GM12875 (cell line): ENCODE measurements at regions not wholly inside any gene's neighbourhood (a gene's known extent, or its start where the extent isn't known, plus 50 kb on each side); places are given as distances from the start of the nearest gene placed in this dataset.

ENCODE experiments used
- H3K4me3 ChIP-seq: one replicate; pipeline ENCODE4 v1.5.1; 2011; ENCODE audit warnings: low read depth, low read length, control low read depth
- TF ChIP-seq, protein P1 (sequence below): IDR thresholded peaks from 2 replicates; pipeline ENCODE4 v1.5.1; 2011; ENCODE audit warnings: low read depth, mild to moderate bottlenecking, control low read depth, inconsistent platforms, low read length, moderate library complexity, borderline replicate concordance; ENCODE audit not compliant: insufficient read depth

DNA sequence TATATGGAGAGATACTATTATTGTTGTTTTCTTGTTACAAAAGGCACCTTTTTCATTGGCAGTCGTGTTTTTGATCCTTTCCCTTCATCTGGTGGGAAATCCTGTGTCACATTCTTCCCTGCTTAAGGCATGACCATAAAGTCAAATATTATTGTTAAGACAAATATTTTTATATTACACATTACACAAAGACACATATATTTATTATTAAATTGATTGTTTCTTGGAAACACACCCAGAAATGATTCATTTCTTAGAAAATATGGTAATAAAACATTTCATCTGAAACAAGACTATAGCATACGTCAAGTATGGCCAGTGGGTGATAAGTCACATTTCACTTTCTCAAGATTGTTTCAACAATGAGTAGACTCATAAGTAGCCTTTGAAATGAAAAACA, 77.3 kb downstream of the KCTD12 start:
- no peak overlapping the region for H3K4me3 ChIP-seq
- TF ChIP-seq, protein P1, sequence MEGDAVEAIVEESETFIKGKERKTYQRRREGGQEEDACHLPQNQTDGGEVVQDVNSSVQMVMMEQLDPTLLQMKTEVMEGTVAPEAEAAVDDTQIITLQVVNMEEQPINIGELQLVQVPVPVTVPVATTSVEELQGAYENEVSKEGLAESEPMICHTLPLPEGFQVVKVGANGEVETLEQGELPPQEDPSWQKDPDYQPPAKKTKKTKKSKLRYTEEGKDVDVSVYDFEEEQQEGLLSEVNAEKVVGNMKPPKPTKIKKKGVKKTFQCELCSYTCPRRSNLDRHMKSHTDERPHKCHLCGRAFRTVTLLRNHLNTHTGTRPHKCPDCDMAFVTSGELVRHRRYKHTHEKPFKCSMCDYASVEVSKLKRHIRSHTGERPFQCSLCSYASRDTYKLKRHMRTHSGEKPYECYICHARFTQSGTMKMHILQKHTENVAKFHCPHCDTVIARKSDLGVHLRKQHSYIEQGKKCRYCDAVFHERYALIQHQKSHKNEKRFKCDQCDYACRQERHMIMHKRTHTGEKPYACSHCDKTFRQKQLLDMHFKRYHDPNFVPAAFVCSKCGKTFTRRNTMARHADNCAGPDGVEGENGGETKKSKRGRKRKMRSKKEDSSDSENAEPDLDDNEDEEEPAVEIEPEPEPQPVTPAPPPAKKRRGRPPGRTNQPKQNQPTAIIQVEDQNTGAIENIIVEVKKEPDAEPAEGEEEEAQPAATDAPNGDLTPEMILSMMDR = no peak

DNA sequence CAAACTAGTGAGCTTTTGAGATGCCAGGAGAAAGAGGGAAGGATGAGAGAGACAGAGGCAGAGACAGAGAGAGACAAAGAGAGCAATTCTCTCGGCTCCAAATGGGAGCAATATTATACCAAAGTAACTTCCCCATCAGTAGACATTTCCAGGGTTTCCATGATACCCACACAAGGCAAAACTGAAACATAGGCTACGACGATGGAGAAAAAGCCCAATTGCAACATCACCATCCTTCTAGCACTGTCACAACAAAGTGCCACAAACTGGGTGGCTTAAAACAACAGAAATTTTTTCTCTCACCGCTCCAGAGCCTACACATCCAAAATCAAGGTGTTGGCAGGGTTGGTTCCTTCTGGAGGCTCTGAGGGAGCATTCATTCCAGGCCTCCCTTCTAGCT, 81.4 kb downstream of the KCTD12 start:
- TF ChIP-seq, protein P1 = no peak
- no peak overlapping the region for H3K4me3 ChIP-seq

DNA sequence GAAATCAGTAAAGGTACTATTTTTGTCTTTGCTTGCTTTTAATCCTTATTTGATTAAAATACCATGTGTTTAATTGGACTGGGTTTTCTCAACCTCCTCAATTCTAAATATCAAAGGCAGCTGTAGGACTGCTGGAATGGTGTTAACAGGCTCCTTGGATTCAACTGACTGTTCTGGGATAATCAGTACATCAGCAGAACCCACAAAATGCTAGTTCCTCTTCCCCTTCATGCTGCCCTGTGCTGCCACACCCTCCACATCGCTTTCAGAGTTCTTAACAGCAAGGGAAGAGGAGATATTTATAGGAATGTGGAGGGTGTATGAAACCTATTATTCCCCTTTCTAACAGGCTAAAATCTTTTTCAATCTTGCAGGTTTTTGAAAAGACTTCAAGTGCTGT, 82.4 kb downstream of the KCTD12 start:
- TF ChIP-seq, protein P1 = no peak
- no peak overlapping the region for H3K4me3 ChIP-seq

DNA sequence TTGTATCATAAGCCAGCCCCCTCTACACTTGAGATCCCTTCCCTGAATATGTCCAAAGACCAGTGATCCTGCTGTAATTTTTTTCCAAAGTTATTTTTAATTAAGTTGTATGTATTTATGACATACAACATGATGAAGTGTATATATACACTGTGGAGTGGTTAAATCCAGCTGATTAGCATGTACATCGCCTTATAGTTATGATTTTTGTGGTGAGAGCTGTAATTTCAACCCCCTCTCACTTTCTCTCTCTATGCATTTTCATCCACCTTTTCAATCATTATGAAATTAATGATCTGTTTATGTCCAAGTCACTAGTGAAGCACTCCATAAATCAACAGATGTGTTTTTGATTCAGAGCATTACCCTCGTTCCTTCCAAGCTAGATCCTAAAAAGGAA, 85.3 kb downstream of the KCTD12 start:
- no peak overlapping the region for H3K4me3 ChIP-seq

DNA sequence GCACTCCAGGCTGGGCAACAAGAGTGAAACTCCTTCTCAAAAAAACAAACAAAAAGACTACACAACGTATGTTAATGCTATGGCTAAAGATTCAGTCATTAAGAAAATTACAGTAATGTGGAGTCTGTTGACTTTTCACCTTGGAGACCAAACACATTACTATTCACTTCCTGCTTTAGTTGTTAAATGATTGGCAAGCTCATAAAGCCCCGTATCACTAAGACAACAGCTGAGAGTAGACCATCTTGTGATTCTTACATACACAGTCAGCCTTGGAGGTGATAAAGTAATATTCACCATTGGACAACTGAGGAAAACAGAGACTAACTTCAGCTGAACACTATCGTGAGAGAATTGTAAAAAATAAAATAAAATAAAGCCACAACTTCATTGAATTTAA, 86.5 kb downstream of the KCTD12 start:
- TF ChIP-seq, protein P1 = no peak
- H3K4me3 ChIP-seq = no peak overlapping the region

More for the DNA sequence above, 85.3 kb downstream of the KCTD12 start:
- TF ChIP-seq, protein P1 = no peak

DNA sequence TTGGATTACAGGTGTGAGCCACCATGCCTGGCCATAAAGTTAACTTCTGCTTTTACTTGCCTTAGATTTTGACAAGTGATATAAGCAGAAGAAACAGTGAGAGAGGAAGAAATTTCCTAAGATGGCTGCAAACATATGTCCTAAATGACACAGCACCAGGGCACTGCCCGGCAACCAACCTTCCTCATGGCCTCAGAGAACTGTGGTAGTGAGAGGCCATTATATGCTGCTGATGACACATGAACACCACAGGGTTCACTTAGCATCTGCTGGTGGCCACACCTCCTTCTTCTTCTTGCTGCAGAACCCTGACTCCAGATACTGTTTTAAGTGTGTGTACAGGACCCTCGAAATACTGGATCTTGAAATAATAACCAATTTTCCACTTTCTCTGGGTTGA, 88.2 kb downstream of the KCTD12 start:
- TF ChIP-seq, protein P1 = no peak

DNA sequence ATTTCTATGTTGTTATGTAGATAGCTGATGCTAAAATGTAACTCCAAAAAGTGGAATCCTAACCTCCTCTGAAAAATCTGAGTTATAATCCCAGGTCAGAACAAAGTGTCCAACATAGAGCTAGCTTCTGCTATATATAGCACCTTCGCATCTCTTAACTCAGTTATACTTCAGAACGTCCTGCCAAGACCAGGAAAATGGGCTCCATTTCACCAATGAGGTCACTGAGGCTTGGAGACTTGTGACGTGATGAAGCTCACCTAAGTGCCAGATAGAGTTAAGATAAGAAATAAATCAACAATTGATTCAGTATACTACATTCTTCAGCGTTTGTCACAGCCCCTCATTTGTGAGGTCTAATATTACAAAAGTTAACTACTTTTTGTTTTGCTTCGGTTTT, 88.8 kb downstream of the KCTD12 start:
- TF ChIP-seq, protein P1 = no peak
- H3K4me3 ChIP-seq = no peak overlapping the region

More for the DNA sequence above, 88.2 kb downstream of the KCTD12 start:
- no peak overlapping the region for H3K4me3 ChIP-seq
